Liver (tissue), 3 donors: ENCODE measurements at regions not wholly inside any gene's neighbourhood (a gene's known extent, or its start where the extent isn't known, plus 50 kb on each side); places are given as distances from the start of the nearest gene placed in this dataset.
"Not testable (repeated sequence)": the region's sequence is repeated elsewhere in the genome, so short reads cannot be mapped to it uniquely, and the experiment has no call there.

Source experiments
- RAD21 ChIP-seq, 2 donors: IDR thresholded peaks; 2 replicates each; pipeline ENCODE4 v1.6.1; 2016; ENCODE audit warnings: antibody characterized with exemption in 2 of 2, mild to moderate bottlenecking in 2 of 2
- TF ChIP-seq, protein P1 (sequence below): IDR thresholded peaks from 2 replicates; pipeline ENCODE4 v1.6.1; 2016; ENCODE audit warnings: antibody characterized with exemption, mild to moderate bottlenecking
- TF ChIP-seq, protein P2 (sequence below): fragments of 150-350 bp; IDR thresholded peaks from 2 replicates; pipeline ENCODE4 v1.5.1; 2017; ENCODE audit warnings: improper control_type of control experiment, low read depth, low read length; ENCODE audit not compliant: missing input control
- donor health status: healthy.
- donor health status: healthy.

DNA sequence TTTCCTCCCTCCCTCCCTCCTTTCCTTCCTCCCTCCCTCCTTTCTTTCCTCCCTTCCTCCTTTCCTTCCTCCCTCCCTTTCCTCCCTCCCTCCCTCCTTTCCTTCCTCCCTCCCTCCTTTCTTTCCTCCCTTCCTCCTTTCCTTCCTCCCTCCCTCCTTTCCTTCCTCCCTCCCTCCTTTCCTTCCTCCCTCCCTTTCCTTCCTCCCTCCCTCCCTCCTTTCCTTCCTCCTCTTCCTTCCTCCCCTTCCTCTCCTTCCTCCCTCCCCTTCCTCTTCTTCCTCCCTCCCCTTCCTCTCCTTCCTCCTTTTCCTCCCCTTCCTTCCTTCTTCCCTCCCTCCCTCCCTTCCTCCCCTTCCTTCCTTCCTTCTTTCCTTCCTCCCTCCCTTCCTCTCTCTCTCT, 748.5 kb downstream of the EPHA4 start:
- TF ChIP-seq, protein P1, sequence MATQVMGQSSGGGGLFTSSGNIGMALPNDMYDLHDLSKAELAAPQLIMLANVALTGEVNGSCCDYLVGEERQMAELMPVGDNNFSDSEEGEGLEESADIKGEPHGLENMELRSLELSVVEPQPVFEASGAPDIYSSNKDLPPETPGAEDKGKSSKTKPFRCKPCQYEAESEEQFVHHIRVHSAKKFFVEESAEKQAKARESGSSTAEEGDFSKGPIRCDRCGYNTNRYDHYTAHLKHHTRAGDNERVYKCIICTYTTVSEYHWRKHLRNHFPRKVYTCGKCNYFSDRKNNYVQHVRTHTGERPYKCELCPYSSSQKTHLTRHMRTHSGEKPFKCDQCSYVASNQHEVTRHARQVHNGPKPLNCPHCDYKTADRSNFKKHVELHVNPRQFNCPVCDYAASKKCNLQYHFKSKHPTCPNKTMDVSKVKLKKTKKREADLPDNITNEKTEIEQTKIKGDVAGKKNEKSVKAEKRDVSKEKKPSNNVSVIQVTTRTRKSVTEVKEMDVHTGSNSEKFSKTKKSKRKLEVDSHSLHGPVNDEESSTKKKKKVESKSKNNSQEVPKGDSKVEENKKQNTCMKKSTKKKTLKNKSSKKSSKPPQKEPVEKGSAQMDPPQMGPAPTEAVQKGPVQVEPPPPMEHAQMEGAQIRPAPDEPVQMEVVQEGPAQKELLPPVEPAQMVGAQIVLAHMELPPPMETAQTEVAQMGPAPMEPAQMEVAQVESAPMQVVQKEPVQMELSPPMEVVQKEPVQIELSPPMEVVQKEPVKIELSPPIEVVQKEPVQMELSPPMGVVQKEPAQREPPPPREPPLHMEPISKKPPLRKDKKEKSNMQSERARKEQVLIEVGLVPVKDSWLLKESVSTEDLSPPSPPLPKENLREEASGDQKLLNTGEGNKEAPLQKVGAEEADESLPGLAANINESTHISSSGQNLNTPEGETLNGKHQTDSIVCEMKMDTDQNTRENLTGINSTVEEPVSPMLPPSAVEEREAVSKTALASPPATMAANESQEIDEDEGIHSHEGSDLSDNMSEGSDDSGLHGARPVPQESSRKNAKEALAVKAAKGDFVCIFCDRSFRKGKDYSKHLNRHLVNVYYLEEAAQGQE = not testable (repeated sequence)
- TF ChIP-seq RAD21 (IDR thresholded peaks at IDR 0.05) = not testable (repeated sequence)
- TF ChIP-seq, protein P2, sequence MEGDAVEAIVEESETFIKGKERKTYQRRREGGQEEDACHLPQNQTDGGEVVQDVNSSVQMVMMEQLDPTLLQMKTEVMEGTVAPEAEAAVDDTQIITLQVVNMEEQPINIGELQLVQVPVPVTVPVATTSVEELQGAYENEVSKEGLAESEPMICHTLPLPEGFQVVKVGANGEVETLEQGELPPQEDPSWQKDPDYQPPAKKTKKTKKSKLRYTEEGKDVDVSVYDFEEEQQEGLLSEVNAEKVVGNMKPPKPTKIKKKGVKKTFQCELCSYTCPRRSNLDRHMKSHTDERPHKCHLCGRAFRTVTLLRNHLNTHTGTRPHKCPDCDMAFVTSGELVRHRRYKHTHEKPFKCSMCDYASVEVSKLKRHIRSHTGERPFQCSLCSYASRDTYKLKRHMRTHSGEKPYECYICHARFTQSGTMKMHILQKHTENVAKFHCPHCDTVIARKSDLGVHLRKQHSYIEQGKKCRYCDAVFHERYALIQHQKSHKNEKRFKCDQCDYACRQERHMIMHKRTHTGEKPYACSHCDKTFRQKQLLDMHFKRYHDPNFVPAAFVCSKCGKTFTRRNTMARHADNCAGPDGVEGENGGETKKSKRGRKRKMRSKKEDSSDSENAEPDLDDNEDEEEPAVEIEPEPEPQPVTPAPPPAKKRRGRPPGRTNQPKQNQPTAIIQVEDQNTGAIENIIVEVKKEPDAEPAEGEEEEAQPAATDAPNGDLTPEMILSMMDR = not testable (repeated sequence)
